Ectodermal cell (in vitro differentiated cells): ENCODE measurements at regions not wholly inside any gene's neighbourhood (a gene's known extent, or its start where the extent isn't known, plus 50 kb on each side); places are given as distances from the start of the nearest gene placed in this dataset.

ENCODE experiments used
- H3K27ac ChIP-seq: 2 replicates; pipeline ENCODE4 v1.7.0; 2013; ENCODE audit warnings: mild to moderate bottlenecking, low read depth, low read length; ENCODE audit not compliant: insufficient read depth, poor library complexity, severe bottlenecking
- H3K27me3 ChIP-seq: 2 replicates; pipeline ENCODE4 v1.7.0; 2013; ENCODE audit warnings: mild to moderate bottlenecking, low read length; ENCODE audit not compliant: insufficient read depth, control insufficient read depth, poor library complexity, severe bottlenecking
- H3K36me3 ChIP-seq: one replicate; pipeline ENCODE4 v1.7.0; 2013; ENCODE audit warnings: low read length; ENCODE audit not compliant: control insufficient read depth, insufficient read depth
- H3K4me1 ChIP-seq: one replicate; pipeline ENCODE4 v1.7.0; 2013; ENCODE audit warnings: low read length; ENCODE audit not compliant: control insufficient read depth, insufficient read depth
- H3K4me3 ChIP-seq: 2 replicates; pipeline ENCODE4 v1.7.0; 2013; ENCODE audit warnings: low read depth, low read length, control low read depth; ENCODE audit not compliant: insufficient read depth
- H3K9me3 ChIP-seq: 2 replicates; pipeline ENCODE4 v1.7.0; 2013; ENCODE audit warnings: mild to moderate bottlenecking, low read length, moderate library complexity; ENCODE audit not compliant: control insufficient read depth
- WGBS, 2 experiments: methylation state at CpG; one replicate each; pipeline ENCODE4 v1.1.7; 2013; ENCODE audit warnings: missing lambda C conversion rate in 2 of 2; 5-methylcytosine and 5-hydroxymethylcytosine counted together

DNA sequence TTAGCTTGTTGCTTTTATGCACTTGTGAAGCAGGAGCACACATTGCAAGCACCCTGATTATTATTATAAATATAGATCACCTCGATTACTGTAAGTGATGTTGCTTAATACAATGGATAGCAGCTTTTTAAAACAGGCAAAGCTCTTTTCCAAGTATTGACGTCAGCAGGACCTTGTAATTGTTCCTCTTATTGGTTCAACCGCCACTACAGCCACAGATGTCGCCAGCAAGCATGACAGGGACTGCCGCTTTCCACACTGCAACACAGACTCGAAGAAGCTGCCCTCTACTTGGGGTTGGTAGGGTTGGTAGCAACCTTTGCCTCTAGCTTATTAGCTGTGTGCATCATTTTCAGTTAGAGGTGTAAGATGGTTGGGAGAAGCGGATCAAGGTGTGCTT is 167.6 kb downstream of the ZNF365 start:
- Histone ChIP-seq H3K4me3 (no peak overlapping the region), H3K36me3 (no peaks in the 10 kb centered on the region), H3K9me3 (no peaks in the 10 kb centered on the region), H3K27ac (no peak overlapping the region), H3K4me1 (no peaks in the 10 kb centered on the region), H3K27me3 (no peaks in the 10 kb centered on the region)
- 91% methylated on average over 7 of the region's 7 CpGs for WGBS, 2 experiments

GRCh38 chr10:62543571-62544355 is 169.6 kb downstream of the ZNF365 start:
- WGBS, 2 experiments, result 95 to 97% methylated on average over 9 of the region's 9 CpGs
- Histone ChIP-seq H3K27me3 (no peaks in the 10 kb centered on the region), H3K4me1 (no peaks in the 10 kb centered on the region), H3K27ac (no peak overlapping the region), H3K9me3 (no peaks in the 10 kb centered on the region), H3K36me3 (no peaks in the 10 kb centered on the region), H3K4me3 (no peak overlapping the region)

DNA sequence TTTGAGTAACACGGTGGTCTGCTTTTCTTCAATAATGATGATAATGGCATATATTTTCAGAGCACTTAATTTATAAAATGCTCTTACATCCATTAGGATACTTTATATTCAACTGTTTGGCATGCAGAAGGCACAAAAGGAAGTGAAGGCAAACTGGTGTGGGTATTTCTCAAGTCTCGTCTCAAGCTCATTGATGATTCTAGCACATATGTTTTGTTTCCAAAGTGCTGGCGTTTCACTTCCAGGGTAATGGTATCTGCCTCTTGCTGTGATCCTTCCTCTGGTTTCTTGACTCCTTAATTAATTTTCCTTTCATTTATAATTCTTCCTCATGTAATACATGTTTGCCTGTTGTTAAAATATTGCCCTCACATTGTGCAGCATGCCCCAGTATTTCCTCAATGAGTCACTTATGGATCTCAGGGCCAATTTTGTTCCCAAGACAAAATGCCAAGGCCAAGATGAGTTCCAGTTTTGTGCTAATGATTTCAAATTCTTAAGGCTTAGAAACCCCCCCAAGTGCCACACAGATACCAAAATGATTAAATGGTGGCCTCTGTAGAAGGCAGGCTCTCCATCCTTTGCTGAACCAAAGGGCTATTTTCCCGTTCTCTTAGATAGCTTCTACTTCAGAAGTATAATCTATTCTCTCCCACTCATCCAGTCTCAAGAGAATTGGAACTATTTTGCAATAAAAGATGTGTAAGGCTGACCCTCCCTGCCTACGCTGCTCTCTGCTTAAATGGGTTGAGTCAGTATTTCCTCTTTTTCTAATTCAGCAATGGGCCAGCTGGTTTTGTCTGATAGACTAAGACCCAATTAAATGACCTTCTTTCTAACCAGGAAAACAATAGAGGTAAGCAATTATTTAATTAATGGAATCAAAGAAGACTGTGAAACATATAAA is 171.2 kb downstream of the ZNF365 start:
- H3K27me3 ChIP-seq, result no peaks in the 10 kb centered on the region
- H3K36me3 ChIP-seq, result no peaks in the 10 kb centered on the region
- no peak overlapping the region for H3K27ac ChIP-seq
- peaks cover 1% of the 10 kb centered on the region for H3K4me1 ChIP-seq
- 93 to 94% methylated on average over 4 of the region's 5 CpGs for WGBS, 2 experiments
- H3K9me3 ChIP-seq, result no peaks in the 10 kb centered on the region
- H3K4me3 ChIP-seq, result no peak overlapping the region

DNA sequence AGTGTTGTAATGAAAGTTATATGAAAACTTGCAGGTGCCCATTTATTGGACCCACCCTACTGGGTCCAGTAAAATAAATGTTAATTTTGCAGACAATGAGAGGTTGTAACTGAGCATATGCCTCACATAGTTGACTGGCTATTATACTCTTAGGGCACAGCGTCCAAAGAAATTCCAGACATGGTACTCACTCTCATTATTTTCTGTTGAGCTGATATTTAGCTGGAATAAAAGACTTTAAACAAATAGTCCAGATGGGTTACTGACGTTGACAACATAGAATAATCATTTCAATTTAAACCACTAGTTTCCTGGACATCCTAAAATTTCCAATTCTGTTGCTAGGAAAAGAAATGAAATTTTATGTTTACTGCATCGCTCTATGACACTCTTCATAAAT is 174.5 kb downstream of the ZNF365 start:
- H3K9me3 ChIP-seq, result no peaks in the 10 kb centered on the region
- peaks cover 6% of the 10 kb centered on the region for H3K4me1 ChIP-seq
- no peaks in the 10 kb centered on the region for H3K27me3 ChIP-seq
- H3K4me3 ChIP-seq, result no peak overlapping the region
- 97 to 100% methylated on average over 2 to 3 of the region's 3 CpGs for WGBS, 2 experiments
- H3K27ac ChIP-seq, result no peak overlapping the region
- no peaks in the 10 kb centered on the region for H3K36me3 ChIP-seq

DNA sequence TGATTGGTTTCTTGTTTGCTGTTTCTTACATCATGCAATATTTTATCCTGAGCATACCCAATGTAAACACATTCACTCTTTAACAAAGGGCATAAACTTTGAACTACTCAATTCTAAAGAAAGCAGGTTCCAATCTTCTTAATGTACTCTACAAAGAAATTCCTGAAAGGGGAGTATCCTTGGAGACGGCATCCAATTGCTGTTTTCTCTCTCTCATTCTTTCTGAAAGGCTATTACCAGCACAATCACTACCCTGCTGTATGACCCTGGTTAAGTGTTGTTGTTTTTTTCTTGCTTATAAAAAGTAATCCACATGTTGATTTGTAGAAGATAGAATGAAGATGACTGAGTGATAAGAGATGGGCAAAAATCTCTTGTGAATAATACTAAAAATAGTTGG is 176.0 kb downstream of the ZNF365 start:
- Histone ChIP-seq H3K4me1 (peaks cover 6% of the 10 kb centered on the region), H3K27me3 (no peaks in the 10 kb centered on the region), H3K4me3 (no peak overlapping the region), H3K36me3 (no peaks in the 10 kb centered on the region), H3K9me3 (no peaks in the 10 kb centered on the region), H3K27ac (no peak overlapping the region)
- WGBS, 2 experiments, result 63 to 64% methylated on average over 1 of the region's 1 CpG

GRCh38 chr10:62554632-62555199 is 180.5 kb downstream of the ZNF365 start:
- Histone ChIP-seq H3K27me3 (no peaks in the 10 kb centered on the region), H3K27ac (no peak overlapping the region), H3K4me1 (peaks cover 6% of the 10 kb centered on the region), H3K9me3 (no peaks in the 10 kb centered on the region), H3K4me3 (no peak overlapping the region), H3K36me3 (no peaks in the 10 kb centered on the region)
- WGBS, 2 experiments, result 79 to 83% methylated on average over 7 of the region's 7 CpGs

DNA sequence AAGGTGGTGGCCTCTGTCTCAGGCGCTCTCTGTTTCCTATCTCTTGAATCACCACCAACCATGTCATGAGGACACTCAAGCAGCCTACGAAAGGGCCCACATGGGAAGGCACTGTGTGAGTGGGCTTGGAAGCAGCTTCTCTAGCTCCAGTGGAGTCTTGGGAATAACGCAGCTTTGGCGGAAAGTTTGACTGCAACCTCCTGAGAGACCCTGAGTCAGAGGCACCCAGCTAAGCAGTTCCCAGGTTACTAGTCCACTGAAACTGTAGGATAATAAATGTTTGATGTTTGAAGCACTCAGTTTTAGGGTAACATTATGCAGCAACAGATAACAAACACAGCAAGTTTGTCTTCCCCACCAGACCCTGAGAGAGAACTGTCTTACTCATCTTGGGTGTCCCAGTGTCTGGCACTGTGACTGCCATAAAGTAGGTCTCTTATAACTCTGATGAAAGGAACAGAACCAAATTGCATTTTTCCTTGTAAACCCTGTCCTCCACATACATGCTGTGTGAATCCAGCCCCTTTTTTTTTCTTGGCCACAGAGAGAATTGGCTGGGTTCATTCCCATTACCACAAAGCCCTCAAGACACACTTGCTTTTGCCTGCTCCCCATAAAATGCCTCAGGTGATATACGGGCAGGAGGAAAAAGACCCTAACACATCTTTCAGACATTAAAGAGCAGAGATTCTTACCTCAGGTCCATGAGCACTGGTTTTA is 185.5 kb downstream of the ZNF365 start:
- H3K36me3 ChIP-seq, result no peaks in the 10 kb centered on the region
- WGBS, 2 experiments, result 91 to 100% methylated on average over 5 of the region's 5 CpGs
- H3K27ac ChIP-seq, result no peak overlapping the region
- H3K27me3 ChIP-seq, result no peaks in the 10 kb centered on the region
- H3K9me3 ChIP-seq, result no peaks in the 10 kb centered on the region
- no peak overlapping the region for H3K4me3 ChIP-seq
- H3K4me1 ChIP-seq, result peaks cover 5% of the 10 kb centered on the region

- Histone ChIP-seq H3K27me3 (no peaks in the 10 kb centered on the region), H3K4me3 (no peak overlapping the region), H3K9me3 (no peaks in the 10 kb centered on the region), H3K4me1 (peaks cover 5% of the 10 kb centered on the region), H3K27ac (no peak overlapping the region), H3K36me3 (no peaks in the 10 kb centered on the region)
- WGBS, 2 experiments, result 91 to 92% methylated on average over 3 of the region's 4 CpGs
These were observed 186.1 kb downstream of the ZNF365 start for GRCh38 chr10:62560201-62560819.

GRCh38 chr10:62561151-62561550 is 187.0 kb downstream of the ZNF365 start:
- no peaks in the 10 kb centered on the region for H3K27me3 ChIP-seq
- 93 to 100% methylated on average over 2 of the region's 3 CpGs for WGBS, 2 experiments
- H3K36me3 ChIP-seq, result no peaks in the 10 kb centered on the region
- H3K9me3 ChIP-seq, result no peaks in the 10 kb centered on the region
- no peak overlapping the region for H3K4me3 ChIP-seq
- H3K4me1 ChIP-seq, result peaks cover 5% of the 10 kb centered on the region
- H3K27ac ChIP-seq, result no peak overlapping the region
